Thymus (tissue), 11 donors: ENCODE measurements at regions not wholly inside any gene's neighbourhood (a gene's known extent, or its start where the extent isn't known, plus 50 kb on each side); places are given as distances from the start of the nearest gene placed in this dataset.

Source experiments
- DNase-seq, 9 donors: peaks; one replicate each; pipeline ENCODE4 v3.0.0-alpha.2; 2013; ENCODE audit warnings: low spot score in 9 of 9, low read depth in 6 of 9, missing footprints in 1 of 9
- H3K27ac ChIP-seq, 2 donors: one replicate each; pipeline ENCODE4 v1.5.1; 2013; ENCODE audit warnings: control low read depth in 1 of 2, low read depth in 1 of 2, low read length in 1 of 2, mild to moderate bottlenecking in 1 of 2, moderate library complexity in 1 of 2
- H3K27me3 ChIP-seq, 2 donors: one replicate each; pipeline ENCODE4 v1.5.1; 2013; ENCODE audit warnings: low read length in 1 of 2; ENCODE audit not compliant: control insufficient read depth in 2 of 2, insufficient read depth in 1 of 2
- H3K36me3 ChIP-seq, 2 donors: one replicate each; pipeline ENCODE4 v1.5.1; 2013; ENCODE audit warnings: low read length in 1 of 2, mild to moderate bottlenecking in 1 of 2, moderate library complexity in 1 of 2; ENCODE audit not compliant: control insufficient read depth in 2 of 2, insufficient read depth in 2 of 2
- H3K4me1 ChIP-seq, 2 donors: one replicate each; pipeline ENCODE4 v1.5.1; 2013; ENCODE audit warnings: low read length in 2 of 2; ENCODE audit not compliant: control insufficient read depth in 2 of 2, insufficient read depth in 2 of 2
- H3K4me3 ChIP-seq, 2 donors: one replicate each; pipeline ENCODE4 v1.5.1; 2013; ENCODE audit warnings: low read length in 2 of 2, control low read depth in 1 of 2, mild to moderate bottlenecking in 1 of 2
- H3K9me3 ChIP-seq, 2 donors: one replicate each; pipeline ENCODE4 v1.5.1; 2013; ENCODE audit warnings: low read length in 1 of 2, mild to moderate bottlenecking in 1 of 2; ENCODE audit not compliant: control insufficient read depth in 2 of 2, insufficient read depth in 1 of 2
- WGBS: extraction: QIAGEN DNeasy Blood & Tissue Kit; methylation state at CpG from one replicate; pipeline ENCODE4 v1.1.7; 2013; 5-methylcytosine and 5-hydroxymethylcytosine counted together
- donor health status: healthy.

DNA sequence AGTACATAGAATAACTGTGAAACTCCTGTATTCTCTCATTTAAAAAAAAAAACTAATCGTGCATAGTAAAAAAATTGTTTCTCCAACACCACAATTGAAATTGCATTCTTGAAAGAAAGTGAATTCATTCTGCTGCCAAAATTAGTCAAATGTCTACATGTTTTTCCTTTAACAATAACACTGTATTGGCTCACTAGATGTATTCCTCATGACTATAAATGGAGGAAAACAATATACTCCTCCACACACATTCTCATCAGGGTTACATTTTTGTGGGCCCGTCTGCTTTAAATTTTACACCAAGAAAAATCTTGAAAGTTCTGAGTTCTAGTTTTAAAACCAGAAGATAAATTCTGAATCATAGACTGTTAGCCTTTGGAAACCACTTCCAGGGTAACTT lies 233.6 kb downstream of the KLF12 start:
- DNase-seq = no peak
- Histone ChIP-seq H3K27me3 (no peaks in the 10 kb centered on the region), H3K4me1 (no peaks in the 10 kb centered on the region), H3K27ac (no peak overlapping the region), H3K36me3 (no peaks in the 10 kb centered on the region), H3K4me3 (no peak overlapping the region), H3K9me3 (no peaks in the 10 kb centered on the region)
- 95% methylated on average over 2 of the region's 2 CpGs for WGBS

- 100% methylated on average over 2 of the region's 2 CpGs for WGBS
- H3K9me3 ChIP-seq = no peaks in the 10 kb centered on the region
- DNase-seq = no peak
These were observed 235.3 kb downstream of the KLF12 start for GRCh38 chr13:73898899-73899298.

DNA sequence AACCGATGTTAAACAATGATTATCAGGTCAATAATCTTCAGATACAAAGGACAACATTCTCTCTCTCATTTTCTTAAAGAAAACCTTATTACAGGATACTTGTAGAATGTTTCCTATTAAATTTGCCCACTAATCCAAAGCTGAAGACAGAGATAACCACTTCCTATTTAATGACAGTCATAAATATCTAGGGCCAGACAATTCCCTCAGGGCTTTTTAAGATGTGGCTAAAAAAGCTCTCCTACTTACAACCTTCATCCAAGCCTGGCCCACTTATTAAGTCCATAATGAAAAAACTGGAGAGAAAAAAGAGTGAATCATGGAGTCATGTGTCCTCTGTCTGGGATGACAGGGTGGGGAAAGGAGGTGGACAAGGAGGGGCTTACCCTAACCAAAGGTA lies 235.9 kb downstream of the KLF12 start:
- Histone ChIP-seq H3K4me1 (no peaks in the 10 kb centered on the region), H3K4me3 (no peak overlapping the region), H3K27ac (no peak overlapping the region), H3K36me3 (no peaks in the 10 kb centered on the region), H3K27me3 (no peaks in the 10 kb centered on the region), H3K9me3 (no peaks in the 10 kb centered on the region)
- WGBS = 94% methylated on average over 1 of the region's 1 CpG
- no peak for DNase-seq

More at GRCh38 chr13:73898899-73899298, 235.3 kb downstream of the KLF12 start:
- Histone ChIP-seq H3K27me3 (no peaks in the 10 kb centered on the region), H3K4me3 (no peak overlapping the region), H3K27ac (no peak overlapping the region), H3K36me3 (no peaks in the 10 kb centered on the region), H3K4me1 (no peaks in the 10 kb centered on the region)

DNA sequence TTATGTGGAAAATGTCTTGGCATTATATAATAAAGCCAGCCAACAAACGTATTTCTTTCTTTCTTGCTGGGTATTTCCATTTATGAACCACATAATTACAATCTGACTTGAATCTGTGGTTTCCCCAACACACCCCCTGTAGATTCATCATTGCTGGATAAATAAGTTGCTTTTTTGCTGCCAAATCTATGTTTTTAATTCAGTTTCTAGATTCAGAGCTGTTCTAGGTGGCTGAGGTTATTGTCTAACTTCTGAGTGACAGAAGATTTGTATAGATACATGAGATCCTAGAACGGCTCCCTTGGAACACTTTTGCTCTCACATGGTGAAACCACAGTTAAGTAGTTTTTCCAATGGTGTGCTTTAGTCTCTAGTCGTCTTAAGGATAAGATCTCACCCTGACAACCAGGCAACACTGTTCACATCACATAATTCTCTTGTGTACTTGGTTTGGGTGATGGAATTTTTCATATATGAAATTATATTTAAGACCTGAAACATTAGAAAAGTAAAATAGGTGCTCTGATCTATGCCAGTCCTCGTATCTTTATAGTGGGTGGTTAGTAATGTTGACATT lies 239.1 kb downstream of the KLF12 start:
- no peaks in the 10 kb centered on the region for H3K36me3 ChIP-seq
- H3K4me3 ChIP-seq = no peak overlapping the region
- DNase-seq = no peak
- H3K4me1 ChIP-seq = no peaks in the 10 kb centered on the region
- no peak overlapping the region for H3K27ac ChIP-seq
- WGBS = 93% methylated on average over 4 of the region's 4 CpGs
- H3K9me3 ChIP-seq = no peaks in the 10 kb centered on the region
- H3K27me3 ChIP-seq = no peaks in the 10 kb centered on the region

- H3K9me3 ChIP-seq = no peaks in the 10 kb centered on the region
- no peak overlapping the region for H3K4me3 ChIP-seq
- no peak for DNase-seq
- no peak overlapping the region for H3K27ac ChIP-seq
- H3K27me3 ChIP-seq = no peaks in the 10 kb centered on the region
- no peaks in the 10 kb centered on the region for H3K36me3 ChIP-seq
- H3K4me1 ChIP-seq = no peaks in the 10 kb centered on the region
- 87% methylated on average over 5 of the region's 5 CpGs for WGBS
These were observed 240.4 kb downstream of the KLF12 start for GRCh38 chr13:73893833-73894232.

DNA sequence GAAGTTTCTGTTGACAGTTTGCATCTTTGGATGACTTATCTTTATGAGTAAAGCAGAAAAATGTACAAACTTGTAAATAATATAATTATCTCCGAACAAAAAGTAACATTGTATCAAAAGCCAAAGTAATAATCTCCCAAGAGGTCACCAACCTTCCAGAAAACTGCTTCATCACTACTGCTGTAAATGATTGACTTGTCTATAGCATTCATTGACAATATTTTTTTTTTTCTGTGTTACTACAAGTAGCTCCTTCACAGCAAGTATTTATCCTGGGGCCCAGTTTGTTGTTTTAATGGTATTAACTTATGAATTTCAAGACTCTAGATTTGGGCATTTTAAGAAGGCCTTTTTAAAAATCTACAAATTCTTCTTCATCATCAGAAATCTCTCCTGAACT lies 242.4 kb downstream of the KLF12 start:
- 97% methylated on average over 1 of the region's 1 CpG for WGBS
- H3K36me3 ChIP-seq = no peaks in the 10 kb centered on the region
- no peak for DNase-seq
- H3K9me3 ChIP-seq = no peaks in the 10 kb centered on the region
- H3K4me1 ChIP-seq = no peaks in the 10 kb centered on the region
- H3K4me3 ChIP-seq = no peak overlapping the region
- no peak overlapping the region for H3K27ac ChIP-seq
- H3K27me3 ChIP-seq = no peaks in the 10 kb centered on the region

DNA sequence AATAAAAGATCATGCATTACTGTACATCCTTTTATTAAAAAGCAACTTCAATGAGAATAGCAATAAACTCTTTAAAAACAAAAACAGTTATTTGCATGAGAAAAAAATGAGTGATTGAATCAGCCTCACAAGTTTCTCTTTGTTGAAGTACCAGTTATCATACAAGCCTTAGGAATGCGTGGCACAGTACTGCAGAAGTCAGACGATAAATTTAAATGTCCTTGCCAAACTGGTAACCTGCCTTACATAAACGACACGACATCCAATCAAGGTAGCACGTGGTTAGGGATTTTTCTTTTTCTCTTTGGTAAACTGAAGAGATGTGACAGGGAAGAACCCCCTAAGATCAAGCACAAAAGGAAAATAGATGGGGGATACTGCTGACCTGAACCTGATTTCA lies 251.0 kb downstream of the KLF12 start:
- H3K4me1 ChIP-seq = peaks cover 0 to 3% of the 10 kb centered on the region in 2 donors
- H3K36me3 ChIP-seq = peaks cover 0 to 4% of the 10 kb centered on the region in 2 donors
- WGBS = 88% methylated on average over 5 of the region's 5 CpGs
- H3K27ac ChIP-seq = no peak overlapping the region
- H3K27me3 ChIP-seq = no peaks in the 10 kb centered on the region
- no peak overlapping the region for H3K4me3 ChIP-seq
- H3K9me3 ChIP-seq = no peaks in the 10 kb centered on the region
- no peak for DNase-seq

DNA sequence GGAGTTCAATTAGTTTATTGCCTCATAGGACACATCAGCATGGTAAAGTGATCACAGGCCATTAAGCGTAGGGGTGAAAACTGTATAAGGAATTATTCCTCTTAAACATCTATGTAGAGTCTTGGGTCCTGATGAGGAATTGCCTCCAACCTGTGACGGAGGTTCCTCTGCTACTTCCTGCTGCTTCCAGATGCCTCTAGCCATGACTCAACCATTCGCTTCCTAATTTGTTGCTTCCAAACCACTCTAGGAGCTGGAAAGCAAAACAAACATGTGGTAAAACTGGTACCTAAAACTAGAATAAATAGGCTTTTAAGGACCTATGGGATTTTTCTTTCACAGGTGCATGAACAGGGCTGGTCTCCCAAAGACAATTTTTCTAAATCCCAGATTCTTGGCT lies 253.8 kb downstream of the KLF12 start:
- Histone ChIP-seq H3K9me3 (peaks cover 0 to 3% of the 10 kb centered on the region in 2 donors), H3K4me1 (peaks cover 0 to 3% of the 10 kb centered on the region in 2 donors), H3K27me3 (no peaks in the 10 kb centered on the region), H3K36me3 (no peaks in the 10 kb centered on the region), H3K4me3 (no peak overlapping the region), H3K27ac (no peak overlapping the region)
- DNase-seq = no peak
- 96% methylated on average over 3 of the region's 3 CpGs for WGBS

DNA sequence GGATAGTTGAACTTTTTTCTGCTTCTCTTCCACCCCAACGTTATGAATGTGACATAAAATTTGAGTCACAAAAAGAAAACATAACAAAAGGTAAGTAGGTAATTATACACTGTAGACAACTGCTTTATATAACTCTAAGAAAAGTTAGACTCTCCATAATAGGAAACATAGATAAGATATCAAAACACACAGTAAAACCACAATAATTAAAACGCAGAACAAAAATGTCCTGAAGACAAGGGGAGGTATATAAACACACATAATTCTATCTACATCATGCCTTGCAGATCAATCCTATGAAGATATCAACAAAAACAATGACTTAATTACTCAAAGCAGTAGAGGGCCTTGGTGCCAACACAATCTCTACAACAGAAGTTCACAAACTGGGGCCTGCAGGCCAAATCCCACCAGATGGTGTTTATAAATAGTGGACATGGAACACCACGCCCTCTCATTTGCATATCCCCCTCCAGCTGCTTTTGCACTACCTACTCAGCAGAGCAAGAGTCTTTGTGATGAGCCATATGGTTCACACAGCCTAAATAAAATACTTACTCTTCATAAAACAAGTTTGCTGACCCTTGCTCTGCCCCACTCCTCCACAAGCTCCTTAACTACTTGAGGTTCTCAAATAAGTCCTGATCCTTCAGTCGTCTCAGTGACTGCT lies 254.7 kb downstream of the KLF12 start:
- 68% methylated on average over 4 of the region's 4 CpGs for WGBS
- no peak overlapping the region for H3K4me3 ChIP-seq
- no peak for DNase-seq
- H3K4me1 ChIP-seq = peaks cover 0 to 3% of the 10 kb centered on the region in 2 donors
- no peaks in the 10 kb centered on the region for H3K36me3 ChIP-seq
- H3K27me3 ChIP-seq = no peaks in the 10 kb centered on the region
- peaks cover 0 to 3% of the 10 kb centered on the region in 2 donors for H3K9me3 ChIP-seq
- H3K27ac ChIP-seq = no peak overlapping the region
